Body of pancreas (tissue), 4 donors: ENCODE measurements at regions not wholly inside any gene's neighbourhood (a gene's known extent, or its start where the extent isn't known, plus 50 kb on each side); places are given as distances from the start of the nearest gene placed in this dataset.
"Not testable (repeated sequence)": the region's sequence is repeated elsewhere in the genome, so short reads cannot be mapped to it uniquely, and the experiment has no call there.

Experiments
- ATAC-seq: fragments of 150-250 bp; one replicate; pipeline ENCODE4 v1.9.1; 2016
- DNase-seq, 4 donors: peaks; one replicate each; pipeline ENCODE4 v3.0.0-alpha.2; 2019
- H3K27ac ChIP-seq, 4 donors: fragments of 200-600 bp; sonication (generic); 1 replicate in 3 of 4; 2 replicates in 1 of 4; pipeline versions ENCODE4 v1.5.1 to v1.6.1; 2016 to 2019; ENCODE audit warnings: mild to moderate bottlenecking in 1 of 4, mixed read lengths in 1 of 4, moderate library complexity in 1 of 4
- H3K27me3 ChIP-seq, 2 donors: fragments of 200-600 bp; sonication (generic); one replicate each; pipeline ENCODE4 v1.6.0; 2016; ENCODE audit warnings: mild to moderate bottlenecking in 1 of 2
- H3K36me3 ChIP-seq, 2 donors: fragments of 200-600 bp; sonication (generic); replicated peaks in 1 of 2; 2 replicates each; pipeline ENCODE4 v1.5.1; 2016; ENCODE audit warnings: low read depth in 2 of 2; ENCODE audit not compliant: insufficient read depth in 1 of 2
- H3K4me1 ChIP-seq: fragments of 200-600 bp; sonication (generic); one replicate; pipeline ENCODE4 v1.6.0; 2016
- H3K4me3 ChIP-seq, 2 donors: fragments of 200-600 bp; sonication (generic); 1 replicate in 1 of 2; 2 replicates in 1 of 2; pipeline ENCODE4 v1.5.1; 2016 to 2019
- H3K9me3 ChIP-seq, 3 donors: fragments of 200-600 bp; sonication (generic); 1 replicate in 2 of 3; 2 replicates in 1 of 3; pipeline ENCODE4 v1.5.1; 2016
- CTCF ChIP-seq, 7 experiments: fragments of 450-650 bp in 4 of 7; fragments of 200-600 bp in 3 of 7; sonication (generic) in 3 of 7; IDR thresholded peaks; one replicate each; pipeline ENCODE4 v1.5.1; 2016 to 2019; ENCODE audit warnings: antibody characterized with exemption in 7 of 7
- POLR2A ChIP-seq, 3 donors: fragments of 450-650 bp; IDR thresholded peaks; one replicate each; pipeline ENCODE4 v1.6.1; 2016; ENCODE audit warnings: antibody characterized with exemption in 3 of 3, mild to moderate bottlenecking in 2 of 3
- WGBS, 2 donors: methylation state at CpG; one replicate each; pipeline ENCODE4 v1.1.5; 2017; 5-methylcytosine and 5-hydroxymethylcytosine counted together
- intact Hi-C: fragments of 100-400 bp; cut with DNase I; formaldehyde crosslinking; loops from one replicate; pipeline ENCODE4 v1.15.1; 2023

- WGBS, 2 donors = 51% methylated on average over 3 of the region's 3 CpGs
- H3K4me3 ChIP-seq = no peak overlapping the region
- intact Hi-C loops = no loop called here
- TF ChIP-seq POLR2A (IDR thresholded peaks at IDR 0.05) (no peak), CTCF (IDR thresholded peaks at IDR 0.05) (no peak)
- H3K4me1 ChIP-seq = no peaks in the 10 kb centered on the region
- ATAC-seq = no peak
- H3K27me3 ChIP-seq = no peaks in the 10 kb centered on the region
- no peak overlapping the region for H3K27ac ChIP-seq
- H3K36me3 ChIP-seq = no peaks in the 10 kb centered on the region
- H3K9me3 ChIP-seq = no peaks in the 10 kb centered on the region
- no peak for DNase-seq
These were observed 207.6 kb upstream of the RASGEF1B start for GRCh38 chr4:81679315-81679714.

- H3K27me3 ChIP-seq = no peaks in the 10 kb centered on the region
- 82 to 84% methylated on average over 3 of the region's 3 CpGs for WGBS, 2 donors
- no peaks in the 10 kb centered on the region for H3K9me3 ChIP-seq
- H3K4me1 ChIP-seq = no peaks in the 10 kb centered on the region
- H3K4me3 ChIP-seq = no peak overlapping the region
- H3K27ac ChIP-seq = no peak overlapping the region
- no peak for TF ChIP-seq CTCF (IDR thresholded peaks at IDR 0.05)
- TF ChIP-seq POLR2A (IDR thresholded peaks at IDR 0.05) = no peak
- DNase-seq (no peak), ATAC-seq (no peak)
- H3K36me3 ChIP-seq = no peaks in the 10 kb centered on the region
- intact Hi-C loops = no loop called here
These were observed 207.1 kb upstream of the RASGEF1B start for GRCh38 chr4:81678801-81679200.

- peak in 1 of 4 donors; percentile 6 for DNase-seq
- H3K4me3 ChIP-seq = no peak overlapping the region
- no peak for ATAC-seq
- H3K9me3 ChIP-seq = no peaks in the 10 kb centered on the region
- H3K27me3 ChIP-seq = no peaks in the 10 kb centered on the region
- 74 to 86% methylated on average over 4 to 5 of the region's 5 CpGs for WGBS, 2 donors
- no peaks in the 10 kb centered on the region for H3K36me3 ChIP-seq
- H3K4me1 ChIP-seq = no peaks in the 10 kb centered on the region
- intact Hi-C loops = no loop called here
- TF ChIP-seq CTCF (IDR thresholded peaks at IDR 0.05) = no peak
- no peak for TF ChIP-seq POLR2A (IDR thresholded peaks at IDR 0.05)
- no peak overlapping the region for H3K27ac ChIP-seq
These were observed 204.8 kb upstream of the RASGEF1B start for GRCh38 chr4:81676537-81676936.

GRCh38 chr4:81675791-81676393 lies 204.2 kb upstream of the RASGEF1B start:
- WGBS, 2 donors = 56 to 58% methylated on average over 7 of the region's 7 CpGs
- no peak overlapping the region for H3K4me3 ChIP-seq
- no peak for ATAC-seq
- H3K36me3 ChIP-seq = no peaks in the 10 kb centered on the region
- intact Hi-C loops = no loop called here
- no peaks in the 10 kb centered on the region for H3K9me3 ChIP-seq
- peak in 2 of 4 donors; percentile 6 to 9 for DNase-seq
- TF ChIP-seq CTCF (IDR thresholded peaks at IDR 0.05) (no peak), POLR2A (IDR thresholded peaks at IDR 0.05) (no peak)
- no peaks in the 10 kb centered on the region for H3K27me3 ChIP-seq
- no peak overlapping the region for H3K27ac ChIP-seq
- H3K4me1 ChIP-seq = no peaks in the 10 kb centered on the region

- intact Hi-C loops = no loop called here
- Histone ChIP-seq H3K36me3 (no peaks in the 10 kb centered on the region), H3K9me3 (no peaks in the 10 kb centered on the region), H3K4me1 (no peaks in the 10 kb centered on the region), H3K4me3 (no peak overlapping the region), H3K27me3 (no peaks in the 10 kb centered on the region), H3K27ac (no peak overlapping the region)
- WGBS, 2 donors = 59 to 65% methylated on average over 4 of the region's 4 CpGs
- DNase-seq (no peak), ATAC-seq (no peak)
- no peak for TF ChIP-seq POLR2A (IDR thresholded peaks at IDR 0.05)
These were observed 202.3 kb upstream of the RASGEF1B start for GRCh38 chr4:81673961-81674360.

GRCh38 chr4:81668328-81668727 lies 196.6 kb upstream of the RASGEF1B start:
- ATAC-seq, H3K36me3 ChIP-seq, H3K4me3 ChIP-seq, H3K4me1 ChIP-seq, H3K9me3 ChIP-seq, H3K27me3 ChIP-seq, H3K27ac ChIP-seq, DNase-seq, intact Hi-C loops: not testable (repeated sequence)
- 56 to 73% methylated on average over 7 of the region's 7 CpGs for WGBS, 2 donors
